ENCODE measurements at regions not wholly inside any gene's neighbourhood (a gene's known extent, or its start where the extent isn't known, plus 50 kb on each side); places are given as distances from the start of the nearest gene placed in this dataset.

GRCh38 chr5:133681896-133682295 is 69.6 kb upstream of the FSTL4 start:
- no peak overlapping the region for H3K18ac ChIP-seq (ENCODE audit: low read depth in 1 of 2, low read length in 2 of 2)

GRCh38 chr5:133680830-133681565 is 68.7 kb upstream of the FSTL4 start:
- Histone ChIP-seq H3K4ac (ENCODE audit: low read depth in 1 of 2, low read length in 2 of 2) (no peak overlapping the region), H3K36me3 (ENCODE audit: control insufficient read depth in 1 of 2, insufficient read depth in 2 of 2, low read depth in 1 of 2, low read length in 2 of 2) (no peaks in the 10 kb centered on the region), H3K79me1 (replicated peaks; ENCODE audit: low read length, poor library complexity, severe bottlenecking) (no peaks in the 10 kb centered on the region)

More at GRCh38 chr5:133681896-133682295, 69.6 kb upstream of the FSTL4 start:
- Histone ChIP-seq H3K27ac (ENCODE audit: low read length, poor library complexity, severe bottlenecking) (no peak overlapping the region), H3K9me3 (ENCODE audit: control insufficient read depth, low read length) (no peaks in the 10 kb centered on the region), H3K4me1 (ENCODE audit: control insufficient read depth, insufficient read depth, low read depth, low read length) (no peaks in the 10 kb centered on the region), H3K27me3 (ENCODE audit: control insufficient read depth in 1 of 2, insufficient read depth in 1 of 2, low read length in 2 of 2) (peaks cover 9 to 91% of the 10 kb centered on the region in 2 experiments), H3K4me3 (ENCODE audit: insufficient read depth in 1 of 2, low read depth in 1 of 2, low read length in 2 of 2) (no peak overlapping the region), H3K23ac (ENCODE audit: low read length in 2 of 2) (no peak overlapping the region), H4K91ac (ENCODE audit: low read length) (no peak overlapping the region), H3K4me2 (ENCODE audit: low read length, poor library complexity, severe bottlenecking) (no peak overlapping the region), H3K79me1 (replicated peaks; ENCODE audit: low read length, poor library complexity, severe bottlenecking) (no peaks in the 10 kb centered on the region), H2AK5ac (ENCODE audit: low read length, severe bottlenecking) (no peak overlapping the region), H2BK12ac (ENCODE audit: low read length in 2 of 2) (no peak overlapping the region), H2BK15ac (ENCODE audit: low read depth, poor library complexity, severe bottlenecking) (no peak overlapping the region), H2BK120ac (ENCODE audit: low read depth, low read length) (no peak overlapping the region), H3K4ac (ENCODE audit: low read depth in 1 of 2, low read length in 2 of 2) (no peak overlapping the region), H4K8ac (ENCODE audit: low read length) (no peak overlapping the region), H2BK5ac (ENCODE audit: low read depth, low read length, poor library complexity, severe bottlenecking) (no peak overlapping the region), H3K14ac (ENCODE audit: low read length in 2 of 2) (no peak overlapping the region), H2AFZ (ENCODE audit: low read depth, low read length) (no peak overlapping the region), H3K9ac (ENCODE audit: low read length) (no peak overlapping the region), H3K36me3 (ENCODE audit: control insufficient read depth in 1 of 2, insufficient read depth in 2 of 2, low read depth in 1 of 2, low read length in 2 of 2) (no peaks in the 10 kb centered on the region)
- 76% methylated on average over 2 of the region's 2 CpGs for WGBS
- DNase-seq: no peak

DNA sequence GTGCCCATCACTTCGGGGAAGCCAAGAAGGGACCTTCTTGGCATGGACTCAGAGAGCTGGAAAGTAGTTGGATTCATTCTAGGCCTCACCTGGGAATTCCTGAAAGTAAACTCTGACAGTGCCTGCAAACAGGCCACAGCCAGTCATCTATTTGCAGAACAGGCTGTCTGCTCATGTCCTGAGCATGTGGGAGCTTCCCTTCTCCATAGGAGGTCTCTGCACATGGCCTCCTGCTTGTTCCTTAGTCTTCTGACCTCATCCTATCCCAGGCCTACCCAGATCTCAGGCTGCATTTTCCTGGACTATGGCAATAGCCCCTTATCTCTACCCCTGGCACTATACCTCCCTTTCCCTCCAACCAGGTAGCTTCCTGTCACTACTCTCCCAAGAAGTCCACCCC is 67.2 kb upstream of the FSTL4 start:
- Histone ChIP-seq H4K91ac (ENCODE audit: low read length) (no peak overlapping the region), H3K4ac (ENCODE audit: low read depth in 1 of 2, low read length in 2 of 2) (no peak overlapping the region), H2BK15ac (ENCODE audit: low read depth, poor library complexity, severe bottlenecking) (no peak overlapping the region), H3K79me1 (replicated peaks; ENCODE audit: low read length, poor library complexity, severe bottlenecking) (no peaks in the 10 kb centered on the region), H3K9ac (ENCODE audit: low read length) (no peak overlapping the region), H4K8ac (ENCODE audit: low read length) (no peak overlapping the region), H3K23ac (ENCODE audit: low read length in 2 of 2) (no peak overlapping the region), H2AK5ac (ENCODE audit: low read length, severe bottlenecking) (no peak overlapping the region), H2BK5ac (ENCODE audit: low read depth, low read length, poor library complexity, severe bottlenecking) (no peak overlapping the region), H3K27me3 (ENCODE audit: control insufficient read depth in 1 of 2, insufficient read depth in 1 of 2, low read length in 2 of 2) (peaks cover 6 to 86% of the 10 kb centered on the region in 2 experiments), H3K4me3 (ENCODE audit: insufficient read depth in 1 of 2, low read depth in 1 of 2, low read length in 2 of 2) (no peak overlapping the region), H3K27ac (ENCODE audit: low read length, poor library complexity, severe bottlenecking) (no peak overlapping the region), H3K18ac (ENCODE audit: low read depth in 1 of 2, low read length in 2 of 2) (no peak overlapping the region), H3K36me3 (ENCODE audit: control insufficient read depth in 1 of 2, insufficient read depth in 2 of 2, low read depth in 1 of 2, low read length in 2 of 2) (no peaks in the 10 kb centered on the region), H3K14ac (ENCODE audit: low read length in 2 of 2) (no peak overlapping the region), H2BK120ac (ENCODE audit: low read depth, low read length) (no peak overlapping the region), H3K4me1 (ENCODE audit: control insufficient read depth, insufficient read depth, low read depth, low read length) (no peaks in the 10 kb centered on the region), H2AFZ (ENCODE audit: low read depth, low read length) (no peak overlapping the region), H2BK12ac (ENCODE audit: low read length in 2 of 2) (no peak overlapping the region), H3K4me2 (ENCODE audit: low read length, poor library complexity, severe bottlenecking) (no peak overlapping the region), H3K9me3 (ENCODE audit: control insufficient read depth, low read length) (no peaks in the 10 kb centered on the region)
- 66% methylated on average over 1 of the region's 1 CpG for WGBS
- DNase-seq: no peak

More at GRCh38 chr5:133680830-133681565, 68.7 kb upstream of the FSTL4 start:
- no peak overlapping the region for H3K4me3 ChIP-seq (ENCODE audit: insufficient read depth in 1 of 2, low read depth in 1 of 2, low read length in 2 of 2)
- no peak overlapping the region for H2BK120ac ChIP-seq (ENCODE audit: low read depth, low read length)
- no peaks in the 10 kb centered on the region for H3K9me3 ChIP-seq (ENCODE audit: control insufficient read depth, low read length)
- no peak overlapping the region for H2BK12ac ChIP-seq (ENCODE audit: low read length in 2 of 2)
- no peak overlapping the region for H2BK5ac ChIP-seq (ENCODE audit: low read depth, low read length, poor library complexity, severe bottlenecking)
- H3K27ac ChIP-seq (ENCODE audit: low read length, poor library complexity, severe bottlenecking): no peak overlapping the region
- 77% methylated on average over 12 of the region's 12 CpGs for WGBS
- H3K14ac ChIP-seq (ENCODE audit: low read length in 2 of 2): no peak overlapping the region
- H3K27me3 ChIP-seq (ENCODE audit: control insufficient read depth in 1 of 2, insufficient read depth in 1 of 2, low read length in 2 of 2): peaks cover 8 to 90% of the 10 kb centered on the region in 2 experiments
- no peak overlapping the region for H3K4me2 ChIP-seq (ENCODE audit: low read length, poor library complexity, severe bottlenecking)
- no peak overlapping the region for H2AFZ ChIP-seq (ENCODE audit: low read depth, low read length)
- H4K8ac ChIP-seq (ENCODE audit: low read length): no peak overlapping the region
- H3K18ac ChIP-seq (ENCODE audit: low read depth in 1 of 2, low read length in 2 of 2): no peak overlapping the region
- no peak overlapping the region for H3K23ac ChIP-seq (ENCODE audit: low read length in 2 of 2)
- no peak for DNase-seq
- no peak overlapping the region for H2BK15ac ChIP-seq (ENCODE audit: low read depth, poor library complexity, severe bottlenecking)
- H4K91ac ChIP-seq (ENCODE audit: low read length): no peak overlapping the region
- no peaks in the 10 kb centered on the region for H3K4me1 ChIP-seq (ENCODE audit: control insufficient read depth, insufficient read depth, low read depth, low read length)
- no peak overlapping the region for H3K9ac ChIP-seq (ENCODE audit: low read length)
- no peak overlapping the region for H2AK5ac ChIP-seq (ENCODE audit: low read length, severe bottlenecking)

- Histone ChIP-seq H2BK15ac (ENCODE audit: low read depth, poor library complexity, severe bottlenecking) (no peak overlapping the region), H3K14ac (ENCODE audit: low read length in 2 of 2) (no peak overlapping the region), H2BK12ac (ENCODE audit: low read length in 2 of 2) (no peak overlapping the region), H3K79me1 (replicated peaks; ENCODE audit: low read length, poor library complexity, severe bottlenecking) (no peaks in the 10 kb centered on the region), H3K4me3 (ENCODE audit: insufficient read depth in 1 of 2, low read depth in 1 of 2, low read length in 2 of 2) (no peak overlapping the region), H3K9me3 (ENCODE audit: control insufficient read depth, low read length) (peaks cover 6% of the 10 kb centered on the region), H3K23ac (ENCODE audit: low read length in 2 of 2) (no peak overlapping the region), H3K18ac (ENCODE audit: low read depth in 1 of 2, low read length in 2 of 2) (no peak overlapping the region), H2AK5ac (ENCODE audit: low read length, severe bottlenecking) (no peak overlapping the region), H3K4me1 (ENCODE audit: control insufficient read depth, insufficient read depth, low read depth, low read length) (no peaks in the 10 kb centered on the region), H3K27ac (ENCODE audit: low read length, poor library complexity, severe bottlenecking) (no peak overlapping the region), H3K4me2 (ENCODE audit: low read length, poor library complexity, severe bottlenecking) (no peak overlapping the region), H2AFZ (ENCODE audit: low read depth, low read length) (no peak overlapping the region), H3K27me3 (ENCODE audit: control insufficient read depth in 1 of 2, insufficient read depth in 1 of 2, low read length in 2 of 2) (peaks cover 11 to 82% of the 10 kb centered on the region in 2 experiments), H3K36me3 (ENCODE audit: control insufficient read depth in 1 of 2, insufficient read depth in 2 of 2, low read depth in 1 of 2, low read length in 2 of 2) (no peaks in the 10 kb centered on the region), H3K9ac (ENCODE audit: low read length) (no peak overlapping the region), H3K4ac (ENCODE audit: low read depth in 1 of 2, low read length in 2 of 2) (no peak overlapping the region), H4K91ac (ENCODE audit: low read length) (no peak overlapping the region), H2BK120ac (ENCODE audit: low read depth, low read length) (no peak overlapping the region), H2BK5ac (ENCODE audit: low read depth, low read length, poor library complexity, severe bottlenecking) (no peak overlapping the region), H4K8ac (ENCODE audit: low read length) (no peak overlapping the region)
- no peak for DNase-seq
- 77% methylated on average over 10 of the region's 13 CpGs for WGBS
These were observed 63.2 kb upstream of the FSTL4 start for GRCh38 chr5:133675376-133676154.
